ENCODE measurements at regions not wholly inside any gene's neighbourhood (a gene's known extent, or its start where the extent isn't known, plus 50 kb on each side); places are given as distances from the start of the nearest gene placed in this dataset.

DNA sequence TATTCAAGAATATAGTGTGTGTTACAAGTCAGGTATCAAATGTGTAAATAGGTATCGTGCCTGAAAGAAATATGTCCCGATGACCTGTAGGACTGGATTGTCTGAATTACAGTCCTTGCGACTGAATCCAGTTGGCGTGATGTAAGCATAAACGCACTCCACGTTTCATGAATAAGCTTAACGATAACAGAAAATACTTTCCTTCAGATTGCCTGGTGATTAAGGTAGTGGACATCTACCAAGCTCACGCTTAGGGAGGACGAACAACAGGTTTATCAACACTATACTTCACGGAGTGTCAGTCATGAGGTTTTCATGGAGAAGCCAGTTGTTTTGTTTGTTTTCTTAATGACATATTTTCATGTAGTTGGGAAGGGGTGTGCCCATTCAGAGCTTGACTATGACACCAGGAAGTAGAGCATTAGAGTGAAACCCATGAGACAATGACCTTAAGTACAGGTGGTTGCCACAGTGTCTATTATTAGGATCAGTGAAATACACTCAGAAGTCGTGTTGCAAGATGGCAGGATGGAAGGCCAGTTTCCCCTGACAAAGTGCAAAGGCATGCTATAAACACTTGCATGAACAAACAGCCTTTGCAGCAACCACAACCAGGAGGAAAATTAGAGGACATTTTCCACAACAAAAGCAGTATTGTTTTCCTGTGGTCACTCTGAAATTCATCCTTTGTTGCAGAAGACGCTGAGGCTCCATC is 305.8 kb upstream of the PRDM1 start:
- TF ChIP-seq, protein P1, sequence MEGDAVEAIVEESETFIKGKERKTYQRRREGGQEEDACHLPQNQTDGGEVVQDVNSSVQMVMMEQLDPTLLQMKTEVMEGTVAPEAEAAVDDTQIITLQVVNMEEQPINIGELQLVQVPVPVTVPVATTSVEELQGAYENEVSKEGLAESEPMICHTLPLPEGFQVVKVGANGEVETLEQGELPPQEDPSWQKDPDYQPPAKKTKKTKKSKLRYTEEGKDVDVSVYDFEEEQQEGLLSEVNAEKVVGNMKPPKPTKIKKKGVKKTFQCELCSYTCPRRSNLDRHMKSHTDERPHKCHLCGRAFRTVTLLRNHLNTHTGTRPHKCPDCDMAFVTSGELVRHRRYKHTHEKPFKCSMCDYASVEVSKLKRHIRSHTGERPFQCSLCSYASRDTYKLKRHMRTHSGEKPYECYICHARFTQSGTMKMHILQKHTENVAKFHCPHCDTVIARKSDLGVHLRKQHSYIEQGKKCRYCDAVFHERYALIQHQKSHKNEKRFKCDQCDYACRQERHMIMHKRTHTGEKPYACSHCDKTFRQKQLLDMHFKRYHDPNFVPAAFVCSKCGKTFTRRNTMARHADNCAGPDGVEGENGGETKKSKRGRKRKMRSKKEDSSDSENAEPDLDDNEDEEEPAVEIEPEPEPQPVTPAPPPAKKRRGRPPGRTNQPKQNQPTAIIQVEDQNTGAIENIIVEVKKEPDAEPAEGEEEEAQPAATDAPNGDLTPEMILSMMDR (IDR thresholded peaks at IDR 0.05; ENCODE audit: insufficient read depth, low read length, poor library complexity, severe bottlenecking), result no peak
- DNase-seq (ENCODE audit: low read depth), result no peak

GRCh38 chr6:105779110-105779509 is 307.0 kb upstream of the PRDM1 start:
- no peak for DNase-seq (ENCODE audit: low read depth)
- H3K4me3 ChIP-seq (ENCODE audit: low read depth, low read length), result no peak overlapping the region
- no peaks in the 10 kb centered on the region for H3K36me3 ChIP-seq (ENCODE audit: control insufficient read depth, insufficient read depth, low read length)
- TF ChIP-seq, protein P1 (IDR thresholded peaks at IDR 0.05; ENCODE audit: insufficient read depth, low read length, poor library complexity, severe bottlenecking), result no peak
- no peaks in the 10 kb centered on the region for H3K27me3 ChIP-seq (ENCODE audit: control insufficient read depth, insufficient read depth, low read length)

More for the DNA sequence above, 305.8 kb upstream of the PRDM1 start:
- no peaks in the 10 kb centered on the region for H3K36me3 ChIP-seq (ENCODE audit: control insufficient read depth, insufficient read depth, low read length)
- H3K4me3 ChIP-seq (ENCODE audit: low read depth, low read length), result no peak overlapping the region
- no peaks in the 10 kb centered on the region for H3K27me3 ChIP-seq (ENCODE audit: control insufficient read depth, insufficient read depth, low read length)

DNA sequence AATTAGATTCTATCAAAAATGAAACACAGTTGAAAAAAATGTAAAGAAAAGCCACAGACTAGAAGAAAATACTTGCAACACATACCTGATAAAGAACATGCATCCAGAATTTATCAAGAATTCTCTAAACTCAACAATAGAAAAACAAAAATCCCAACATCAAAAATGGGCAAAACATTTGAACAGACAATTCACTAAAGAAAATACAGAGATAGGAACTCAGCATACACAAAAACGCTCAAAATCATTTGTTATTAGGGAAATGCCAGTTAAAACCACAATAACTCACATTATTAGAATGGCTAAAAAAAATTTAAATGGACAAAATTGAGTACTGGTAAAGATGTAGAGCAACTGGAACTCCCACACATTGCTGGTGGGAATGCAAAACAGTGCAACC is 311.0 kb upstream of the PRDM1 start:
- Histone ChIP-seq H3K4me3 (ENCODE audit: low read depth, low read length) (no peak overlapping the region), H3K27me3 (ENCODE audit: control insufficient read depth, insufficient read depth, low read length) (no peaks in the 10 kb centered on the region), H3K36me3 (ENCODE audit: control insufficient read depth, insufficient read depth, low read length) (no peaks in the 10 kb centered on the region)
- TF ChIP-seq, protein P1 (IDR thresholded peaks at IDR 0.05; ENCODE audit: insufficient read depth, low read length, poor library complexity, severe bottlenecking), result no peak
- DNase-seq (ENCODE audit: low read depth), result no peak

GRCh38 chr6:105774247-105774646 is 311.9 kb upstream of the PRDM1 start:
- TF ChIP-seq, protein P1 (IDR thresholded peaks at IDR 0.05; ENCODE audit: insufficient read depth, low read length, poor library complexity, severe bottlenecking), result no peak
- Histone ChIP-seq H3K27me3 (ENCODE audit: control insufficient read depth, insufficient read depth, low read length) (no peaks in the 10 kb centered on the region), H3K4me3 (ENCODE audit: low read depth, low read length) (no peak overlapping the region), H3K36me3 (ENCODE audit: control insufficient read depth, insufficient read depth, low read length) (no peaks in the 10 kb centered on the region)
- no peak for DNase-seq (ENCODE audit: low read depth)

DNA sequence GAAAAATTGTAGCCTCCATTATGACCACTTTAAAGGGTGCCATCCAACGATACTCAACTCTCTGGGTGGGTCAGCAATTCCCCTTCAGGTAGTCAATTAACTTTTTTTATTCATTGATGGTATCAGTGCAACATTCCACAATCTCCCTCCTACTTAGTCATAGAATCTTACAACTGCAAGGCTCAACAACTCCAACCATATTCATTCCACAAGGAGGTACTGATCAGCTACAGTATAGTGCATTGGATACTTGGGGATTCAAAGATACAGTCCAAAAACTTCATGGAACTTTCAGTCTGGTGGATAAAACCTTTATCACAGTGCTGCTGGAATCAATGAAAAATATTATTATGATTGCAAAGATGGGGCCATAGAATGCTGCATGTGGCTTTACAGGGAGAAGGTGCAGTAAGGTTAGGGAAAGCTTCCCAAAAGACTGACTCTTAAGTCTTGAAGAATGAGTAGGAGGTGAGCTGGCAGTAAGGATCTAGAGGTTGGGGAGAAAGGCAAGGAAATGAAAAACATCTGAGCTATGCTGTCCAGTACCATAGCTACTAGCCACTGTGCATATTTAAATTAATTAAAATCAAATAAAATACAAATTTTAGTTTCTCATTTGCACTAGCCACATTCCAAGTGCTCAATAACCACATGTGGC is 314.7 kb upstream of the PRDM1 start:
- Histone ChIP-seq H3K4me3 (ENCODE audit: low read depth, low read length) (no peak overlapping the region), H3K36me3 (ENCODE audit: control insufficient read depth, insufficient read depth, low read length) (no peaks in the 10 kb centered on the region), H3K27me3 (ENCODE audit: control insufficient read depth, insufficient read depth, low read length) (no peaks in the 10 kb centered on the region)
- TF ChIP-seq, protein P1 (IDR thresholded peaks at IDR 0.05; ENCODE audit: insufficient read depth, low read length, poor library complexity, severe bottlenecking), result no peak
- no peak for DNase-seq (ENCODE audit: low read depth)
